ENCODE measurements at regions not wholly inside any gene's neighbourhood (a gene's known extent, or its start where the extent isn't known, plus 50 kb on each side); places are given as distances from the start of the nearest gene placed in this dataset.
"Not testable (repeated sequence)": the region's sequence is repeated elsewhere in the genome, so short reads cannot be mapped to it uniquely, and the experiment has no call there.

GRCh38 chr4:23422878-23423277 lies 467.0 kb downstream of the PPARGC1A start:
- no peaks in the 10 kb centered on the region for H3K27me3 Mint-ChIP-seq
- no peak overlapping the region for H3K27ac Mint-ChIP-seq (ENCODE audit: low read depth)
- ATAC-seq (replicated peaks; ENCODE audit: extremely low read depth, poor library complexity, severe bottlenecking) (no peak), DNase-seq (ENCODE audit: low spot score in 2 of 2) (no peak)
- H3K36me3 Mint-ChIP-seq (ENCODE audit: insufficient read depth) = no peaks in the 10 kb centered on the region
- H3K9me3 Mint-ChIP-seq = peaks cover 17% of the 10 kb centered on the region
- H3K4me1 Mint-ChIP-seq = no peaks in the 10 kb centered on the region
- H3K4me3 Mint-ChIP-seq = no peak overlapping the region

GRCh38 chr4:23413631-23414030 lies 476.2 kb downstream of the PPARGC1A start:
- DNase-seq (ENCODE audit: low spot score in 2 of 2) = no peak
- Mint-ChIP-seq H3K9me3 (peaks cover 16% of the 10 kb centered on the region), H3K36me3 (ENCODE audit: insufficient read depth) (no peaks in the 10 kb centered on the region), H3K27ac (ENCODE audit: low read depth) (no peak overlapping the region), H3K4me3 (no peak overlapping the region), H3K4me1 (no peaks in the 10 kb centered on the region), H3K27me3 (no peaks in the 10 kb centered on the region)
- no peak for ATAC-seq (replicated peaks; ENCODE audit: extremely low read depth, poor library complexity, severe bottlenecking)

GRCh38 chr4:23412701-23413100 lies 477.1 kb downstream of the PPARGC1A start:
- Mint-ChIP-seq H3K36me3 (ENCODE audit: insufficient read depth) (no peaks in the 10 kb centered on the region), H3K27me3 (no peaks in the 10 kb centered on the region), H3K9me3 (peaks cover 21% of the 10 kb centered on the region), H3K4me1 (no peaks in the 10 kb centered on the region), H3K27ac (ENCODE audit: low read depth) (no peak overlapping the region), H3K4me3 (no peak overlapping the region)
- no peak for DNase-seq (ENCODE audit: low spot score in 2 of 2)
- no peak for ATAC-seq (replicated peaks; ENCODE audit: extremely low read depth, poor library complexity, severe bottlenecking)

DNA sequence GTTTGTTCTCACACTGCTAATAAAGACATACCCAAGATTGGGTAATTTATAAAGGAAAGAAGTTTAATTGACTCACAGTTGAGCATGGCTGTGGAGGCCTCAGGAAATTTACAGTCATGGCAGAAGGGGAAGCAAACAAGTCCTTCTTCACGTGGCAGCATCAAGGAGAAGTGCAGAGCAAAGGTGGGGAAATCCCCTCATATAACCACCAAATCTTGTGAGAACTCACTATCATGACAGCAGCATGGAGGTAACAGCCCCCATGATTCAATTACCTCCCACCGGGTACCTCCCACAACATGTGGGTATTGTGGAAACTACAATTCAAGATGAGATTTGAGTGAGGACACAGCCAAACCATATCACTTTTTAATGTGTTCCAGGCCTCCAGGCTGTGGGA lies 480.9 kb downstream of the PPARGC1A start:
- peaks cover 38% of the 10 kb centered on the region for H3K9me3 Mint-ChIP-seq
- H3K27ac Mint-ChIP-seq (ENCODE audit: low read depth); H3K4me3 Mint-ChIP-seq; H3K36me3 Mint-ChIP-seq (ENCODE audit: insufficient read depth); H3K27me3 Mint-ChIP-seq; H3K4me1 Mint-ChIP-seq; ATAC-seq (replicated peaks; ENCODE audit: extremely low read depth, poor library complexity, severe bottlenecking); DNase-seq (ENCODE audit: low spot score in 2 of 2): not testable (repeated sequence)

- peaks cover 27% of the 10 kb centered on the region for H3K9me3 Mint-ChIP-seq
These were observed 488.3 kb downstream of the PPARGC1A start for GRCh38 chr4:23401572-23401971.

DNA sequence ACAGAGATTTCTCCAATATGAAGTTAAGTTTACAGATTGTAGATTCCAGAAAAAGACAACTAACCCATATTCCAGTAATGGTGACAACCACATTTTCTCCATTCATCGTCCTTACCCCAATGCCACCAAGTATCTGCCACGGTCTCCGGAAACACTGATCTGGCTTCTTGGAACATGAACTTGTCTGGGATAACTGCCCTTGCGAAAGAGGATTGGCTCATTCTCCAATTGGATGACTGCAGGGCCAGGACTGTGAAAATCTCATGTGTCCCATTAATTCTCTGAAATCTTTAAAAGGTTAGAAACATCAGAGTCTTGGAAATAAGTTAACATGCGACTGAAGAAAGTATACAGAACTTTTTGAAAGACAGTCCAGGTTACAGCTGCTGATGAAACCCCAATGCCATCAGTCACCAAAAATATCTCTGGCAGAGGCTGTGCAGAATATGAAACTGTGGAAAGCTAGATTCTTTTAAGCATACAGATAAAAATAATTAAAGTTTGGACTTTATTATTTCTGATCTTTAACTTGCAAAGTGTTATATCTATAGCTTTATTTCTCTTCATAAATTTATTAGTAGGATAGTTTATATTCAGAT lies 496.9 kb downstream of the PPARGC1A start:
- H3K9me3 Mint-ChIP-seq = peaks cover 29% of the 10 kb centered on the region
- H3K4me3 Mint-ChIP-seq = no peak overlapping the region
- ATAC-seq (replicated peaks; ENCODE audit: extremely low read depth, poor library complexity, severe bottlenecking) (no peak), DNase-seq (ENCODE audit: low spot score in 2 of 2) (no peak)
- H3K27ac Mint-ChIP-seq (ENCODE audit: low read depth) = no peak overlapping the region
- no peaks in the 10 kb centered on the region for H3K27me3 Mint-ChIP-seq
- H3K4me1 Mint-ChIP-seq = no peaks in the 10 kb centered on the region
- H3K36me3 Mint-ChIP-seq (ENCODE audit: insufficient read depth) = no peaks in the 10 kb centered on the region

More at GRCh38 chr4:23401572-23401971, 488.3 kb downstream of the PPARGC1A start:
- Mint-ChIP-seq H3K27ac (ENCODE audit: low read depth) (no peak overlapping the region), H3K4me1 (no peaks in the 10 kb centered on the region), H3K4me3 (no peak overlapping the region), H3K36me3 (ENCODE audit: insufficient read depth) (peaks cover 4% of the 10 kb centered on the region), H3K27me3 (no peaks in the 10 kb centered on the region)
- no peak for DNase-seq (ENCODE audit: low spot score in 2 of 2)
- ATAC-seq (replicated peaks; ENCODE audit: extremely low read depth, poor library complexity, severe bottlenecking) = no peak

DNA sequence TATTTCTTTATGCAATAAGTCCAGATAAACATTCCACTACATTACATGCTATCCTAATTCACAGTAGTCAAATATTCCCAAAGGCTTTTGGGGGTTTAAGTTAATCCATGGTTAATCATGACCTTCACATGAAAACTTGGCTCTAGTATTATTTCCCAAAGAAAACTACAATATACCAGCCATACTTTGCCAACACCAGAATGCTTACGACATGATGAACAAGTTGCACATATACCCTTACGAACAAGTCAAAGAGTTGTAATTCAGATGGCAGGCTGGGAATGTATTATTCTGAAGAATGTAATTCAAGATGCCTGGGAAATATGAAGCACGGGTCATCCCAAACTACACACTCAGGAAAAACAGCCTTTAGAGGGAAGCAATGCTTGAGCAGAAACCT lies 499.6 kb downstream of the PPARGC1A start:
- no peaks in the 10 kb centered on the region for H3K27me3 Mint-ChIP-seq
- ATAC-seq (replicated peaks; ENCODE audit: extremely low read depth, poor library complexity, severe bottlenecking) (no peak), DNase-seq (ENCODE audit: low spot score in 2 of 2) (no peak)
- no peak overlapping the region for H3K4me3 Mint-ChIP-seq
- no peak overlapping the region for H3K27ac Mint-ChIP-seq (ENCODE audit: low read depth)
- no peaks in the 10 kb centered on the region for H3K4me1 Mint-ChIP-seq
- H3K9me3 Mint-ChIP-seq = peaks cover 27% of the 10 kb centered on the region
- H3K36me3 Mint-ChIP-seq (ENCODE audit: insufficient read depth) = no peaks in the 10 kb centered on the region

GRCh38 chr4:23388699-23389395 lies 501.0 kb downstream of the PPARGC1A start:
- ATAC-seq (replicated peaks; ENCODE audit: extremely low read depth, poor library complexity, severe bottlenecking) (no peak), DNase-seq (ENCODE audit: low spot score in 2 of 2) (no peak)
- Mint-ChIP-seq H3K4me3 (no peak overlapping the region), H3K9me3 (peaks cover 25% of the 10 kb centered on the region), H3K36me3 (ENCODE audit: insufficient read depth) (no peaks in the 10 kb centered on the region), H3K4me1 (no peaks in the 10 kb centered on the region), H3K27ac (ENCODE audit: low read depth) (no peak overlapping the region), H3K27me3 (no peaks in the 10 kb centered on the region)

- no peak for ATAC-seq (replicated peaks; ENCODE audit: extremely low read depth, poor library complexity, severe bottlenecking)
- H3K27me3 Mint-ChIP-seq = no peaks in the 10 kb centered on the region
These were observed 501.6 kb downstream of the PPARGC1A start for GRCh38 chr4:23388255-23388654.

DNA sequence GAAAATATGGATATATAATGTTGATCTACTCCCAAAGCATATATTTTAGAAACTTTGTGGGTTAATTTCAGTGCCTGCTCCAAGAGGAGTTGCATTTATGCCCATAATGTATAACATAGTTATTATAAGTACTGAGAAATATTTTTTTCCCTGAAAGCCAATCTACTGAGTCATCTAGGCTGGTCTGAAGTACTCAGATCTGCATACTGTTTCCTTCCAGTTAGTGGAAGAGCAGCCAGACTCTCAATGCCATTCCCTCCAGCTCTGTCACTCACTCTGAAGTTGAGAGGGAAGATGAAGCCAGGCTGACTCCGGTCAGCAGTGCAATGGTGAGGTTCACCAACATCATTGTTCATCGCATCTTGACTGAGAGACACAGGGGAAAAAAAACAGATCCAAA lies 505.1 kb downstream of the PPARGC1A start:
- Mint-ChIP-seq H3K4me1 (no peaks in the 10 kb centered on the region), H3K27me3 (no peaks in the 10 kb centered on the region), H3K9me3 (peaks cover 6% of the 10 kb centered on the region), H3K36me3 (ENCODE audit: insufficient read depth) (no peaks in the 10 kb centered on the region), H3K4me3 (no peak overlapping the region), H3K27ac (ENCODE audit: low read depth) (no peak overlapping the region)
- no peak for ATAC-seq (replicated peaks; ENCODE audit: extremely low read depth, poor library complexity, severe bottlenecking)
- DNase-seq (ENCODE audit: low spot score in 2 of 2) = no peak

More at GRCh38 chr4:23388255-23388654, 501.6 kb downstream of the PPARGC1A start:
- Mint-ChIP-seq H3K9me3 (peaks cover 25% of the 10 kb centered on the region), H3K4me1 (no peaks in the 10 kb centered on the region), H3K36me3 (ENCODE audit: insufficient read depth) (no peaks in the 10 kb centered on the region), H3K27ac (ENCODE audit: low read depth) (no peak overlapping the region), H3K4me3 (no peak overlapping the region)
- DNase-seq (ENCODE audit: low spot score in 2 of 2) = no peak

- Mint-ChIP-seq H3K4me3 (no peak overlapping the region), H3K27ac (ENCODE audit: low read depth) (no peak overlapping the region), H3K4me1 (no peaks in the 10 kb centered on the region), H3K36me3 (ENCODE audit: insufficient read depth) (no peaks in the 10 kb centered on the region), H3K9me3 (peaks cover 6% of the 10 kb centered on the region), H3K27me3 (no peaks in the 10 kb centered on the region)
- no peak for ATAC-seq (replicated peaks; ENCODE audit: extremely low read depth, poor library complexity, severe bottlenecking)
- no peak for DNase-seq (ENCODE audit: low spot score in 2 of 2)
These were observed 507.0 kb downstream of the PPARGC1A start for GRCh38 chr4:23382879-23383278.

DNA sequence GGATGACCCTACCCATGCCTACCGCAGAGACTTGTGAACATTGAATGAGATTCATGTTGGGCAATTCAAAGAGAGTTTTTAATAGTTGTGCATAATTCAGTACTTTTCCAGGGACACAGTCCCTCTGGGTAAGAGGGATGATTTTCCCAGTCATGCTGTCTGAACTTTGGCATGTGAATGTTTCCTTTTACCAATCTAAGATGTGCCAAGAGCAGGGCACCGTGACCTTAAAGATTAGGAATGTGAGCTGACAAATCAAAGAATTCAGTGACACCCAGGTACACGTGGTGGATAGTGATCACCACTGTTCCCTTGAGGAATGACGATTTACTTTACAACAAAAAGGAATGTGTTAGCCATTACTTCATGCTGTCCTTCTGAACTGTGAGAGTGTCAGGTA lies 515.6 kb downstream of the PPARGC1A start:
- Mint-ChIP-seq H3K27me3 (no peaks in the 10 kb centered on the region), H3K27ac (ENCODE audit: low read depth) (no peak overlapping the region), H3K4me1 (no peaks in the 10 kb centered on the region), H3K9me3 (peaks cover 23% of the 10 kb centered on the region), H3K36me3 (ENCODE audit: insufficient read depth) (no peaks in the 10 kb centered on the region), H3K4me3 (no peak overlapping the region)
- ATAC-seq (replicated peaks; ENCODE audit: extremely low read depth, poor library complexity, severe bottlenecking) (no peak), DNase-seq (ENCODE audit: low spot score in 2 of 2) (no peak)

DNA sequence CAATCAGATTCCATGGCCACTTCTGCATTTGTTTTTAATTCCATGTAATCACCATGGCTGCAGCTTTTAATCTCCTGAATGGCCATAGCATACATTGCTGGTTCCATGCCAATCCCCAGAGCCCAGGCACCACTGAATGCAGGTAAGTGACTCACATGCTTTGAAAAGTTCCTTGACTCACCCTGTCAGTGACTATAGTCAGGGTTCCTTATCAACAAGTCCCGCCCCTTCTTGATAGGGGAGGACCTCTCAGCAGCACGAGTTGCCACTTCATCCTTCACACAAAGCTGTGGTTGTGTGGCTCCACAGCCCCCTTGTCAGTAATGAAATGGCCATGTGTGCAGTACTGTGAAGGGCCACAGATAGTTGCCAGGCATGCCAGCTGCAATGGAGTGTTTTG lies 516.6 kb downstream of the PPARGC1A start:
- Mint-ChIP-seq H3K27me3 (no peaks in the 10 kb centered on the region), H3K27ac (ENCODE audit: low read depth) (no peak overlapping the region), H3K9me3 (peaks cover 23% of the 10 kb centered on the region), H3K4me1 (no peaks in the 10 kb centered on the region), H3K36me3 (ENCODE audit: insufficient read depth) (no peaks in the 10 kb centered on the region), H3K4me3 (no peak overlapping the region)
- ATAC-seq (replicated peaks; ENCODE audit: extremely low read depth, poor library complexity, severe bottlenecking) (no peak), DNase-seq (ENCODE audit: low spot score in 2 of 2) (no peak)

Measured in central memory CD8-positive, alpha-beta T cell (primary cell).